GM12864 (cell line): ENCODE measurements at regions not wholly inside any gene's neighbourhood (a gene's known extent, or its start where the extent isn't known, plus 50 kb on each side); places are given as distances from the start of the nearest gene placed in this dataset.

Experiments
- DNase-seq: peaks from one replicate; pipeline ENCODE4 v3.0.0-alpha.2; 2011; ENCODE audit warnings: low read depth
- H3K4me3 ChIP-seq: 2 replicates; pipeline ENCODE4 v1.5.1; 2011; ENCODE audit warnings: mild to moderate bottlenecking, low read depth, low read length, control low read depth
- CTCF ChIP-seq: IDR thresholded peaks from 2 replicates; pipeline ENCODE4 v1.5.1; 2011; ENCODE audit warnings: low read depth, mild to moderate bottlenecking, moderate library complexity, low read length, control low read depth, inconsistent platforms; ENCODE audit errors: missing control alignments

GRCh38 chr2:217334561-217334960, 474.7 kb upstream of the TNP1 start:
- H3K4me3 ChIP-seq: no peak overlapping the region
- no peak for DNase-seq
- no peak for TF ChIP-seq CTCF

GRCh38 chr2:217332866-217333265, 473.0 kb upstream of the TNP1 start:
- no peak for TF ChIP-seq CTCF
- no peak for DNase-seq
- no peak overlapping the region for H3K4me3 ChIP-seq

- no peak for DNase-seq
- TF ChIP-seq CTCF: no peak
- no peak overlapping the region for H3K4me3 ChIP-seq
Observed at GRCh38 chr2:217332417-217332791, 472.5 kb upstream of the TNP1 start.

GRCh38 chr2:217331523-217332416, 471.9 kb upstream of the TNP1 start:
- H3K4me3 ChIP-seq: no peak overlapping the region
- no peak for TF ChIP-seq CTCF
- DNase-seq: no peak

- no peak for TF ChIP-seq CTCF
- no peak overlapping the region for H3K4me3 ChIP-seq
- DNase-seq: no peak
Observed at GRCh38 chr2:217330647-217331046, 470.8 kb upstream of the TNP1 start.

- TF ChIP-seq CTCF: no peak
- H3K4me3 ChIP-seq: no peak overlapping the region
Observed at GRCh38 chr2:217329023-217329431, 469.2 kb upstream of the TNP1 start.

GRCh38 chr2:217328622-217328978, 468.7 kb upstream of the TNP1 start:
- TF ChIP-seq CTCF: no peak
- H3K4me3 ChIP-seq: no peak overlapping the region
- DNase-seq: no peak

More at GRCh38 chr2:217329023-217329431, 469.2 kb upstream of the TNP1 start:
- DNase-seq: no peak
